Fibroblast of villous mesenchyme (primary cell): ENCODE measurements at regions not wholly inside any gene's neighbourhood (a gene's known extent, or its start where the extent isn't known, plus 50 kb on each side); places are given as distances from the start of the nearest gene placed in this dataset.

Experiments used
- DNase-seq: peaks from one replicate; pipeline ENCODE4 v3.0.0-alpha.2; 2010; ENCODE audit warnings: low read depth
- H3K4me3 ChIP-seq: 2 replicates; pipeline ENCODE4 v1.5.1; 2011; ENCODE audit warnings: low read depth, mild to moderate bottlenecking, low read length
- TF ChIP-seq, protein P1 (sequence below): IDR thresholded peaks from 2 replicates; pipeline ENCODE4 v1.5.1; 2012; ENCODE audit warnings: low read depth, mild to moderate bottlenecking, low read length; ENCODE audit not compliant: insufficient read depth

DNA sequence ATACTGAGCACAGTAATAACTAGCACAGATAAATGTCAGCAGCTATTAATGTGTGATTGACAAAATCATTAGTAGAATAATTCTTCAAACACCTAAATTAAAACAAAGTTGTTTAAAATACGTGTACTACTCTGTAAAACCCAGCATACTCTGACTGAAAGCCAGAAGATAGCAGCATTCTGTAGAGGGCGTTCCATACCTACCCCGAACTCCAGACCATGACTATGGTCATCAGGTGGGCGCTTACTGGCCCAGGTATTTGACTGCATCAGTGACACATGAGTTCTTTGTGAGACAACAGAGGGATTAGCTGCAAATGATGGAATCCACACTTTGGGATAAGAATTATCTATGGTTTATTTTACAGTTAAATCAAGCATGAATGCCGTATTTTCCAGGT, 139.7 kb upstream of the POGK start:
- no peak for DNase-seq
- TF ChIP-seq, protein P1, sequence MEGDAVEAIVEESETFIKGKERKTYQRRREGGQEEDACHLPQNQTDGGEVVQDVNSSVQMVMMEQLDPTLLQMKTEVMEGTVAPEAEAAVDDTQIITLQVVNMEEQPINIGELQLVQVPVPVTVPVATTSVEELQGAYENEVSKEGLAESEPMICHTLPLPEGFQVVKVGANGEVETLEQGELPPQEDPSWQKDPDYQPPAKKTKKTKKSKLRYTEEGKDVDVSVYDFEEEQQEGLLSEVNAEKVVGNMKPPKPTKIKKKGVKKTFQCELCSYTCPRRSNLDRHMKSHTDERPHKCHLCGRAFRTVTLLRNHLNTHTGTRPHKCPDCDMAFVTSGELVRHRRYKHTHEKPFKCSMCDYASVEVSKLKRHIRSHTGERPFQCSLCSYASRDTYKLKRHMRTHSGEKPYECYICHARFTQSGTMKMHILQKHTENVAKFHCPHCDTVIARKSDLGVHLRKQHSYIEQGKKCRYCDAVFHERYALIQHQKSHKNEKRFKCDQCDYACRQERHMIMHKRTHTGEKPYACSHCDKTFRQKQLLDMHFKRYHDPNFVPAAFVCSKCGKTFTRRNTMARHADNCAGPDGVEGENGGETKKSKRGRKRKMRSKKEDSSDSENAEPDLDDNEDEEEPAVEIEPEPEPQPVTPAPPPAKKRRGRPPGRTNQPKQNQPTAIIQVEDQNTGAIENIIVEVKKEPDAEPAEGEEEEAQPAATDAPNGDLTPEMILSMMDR, result no peak
- H3K4me3 ChIP-seq, result no peak overlapping the region

DNA sequence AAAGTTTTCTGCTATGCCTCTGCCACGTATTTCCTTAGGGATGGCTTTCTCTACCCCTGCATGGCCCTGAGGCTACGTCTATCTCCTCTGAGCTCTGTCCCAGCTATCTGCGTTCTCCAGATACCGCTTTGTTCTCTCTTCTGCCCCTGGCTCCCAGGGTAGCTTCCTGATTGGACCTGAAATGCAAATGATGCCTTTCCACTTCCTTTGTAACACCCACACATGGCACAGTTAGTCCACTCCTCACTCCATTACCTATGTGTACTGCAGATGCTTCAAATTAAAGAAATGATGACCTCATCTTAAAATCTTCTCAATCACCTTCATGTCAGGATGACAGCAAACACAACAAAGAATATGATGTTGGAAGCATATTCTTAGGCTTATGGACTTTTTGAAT, 138.6 kb upstream of the POGK start:
- H3K4me3 ChIP-seq, result no peak overlapping the region
- TF ChIP-seq, protein P1, result no peak
- DNase-seq, result no peak

DNA sequence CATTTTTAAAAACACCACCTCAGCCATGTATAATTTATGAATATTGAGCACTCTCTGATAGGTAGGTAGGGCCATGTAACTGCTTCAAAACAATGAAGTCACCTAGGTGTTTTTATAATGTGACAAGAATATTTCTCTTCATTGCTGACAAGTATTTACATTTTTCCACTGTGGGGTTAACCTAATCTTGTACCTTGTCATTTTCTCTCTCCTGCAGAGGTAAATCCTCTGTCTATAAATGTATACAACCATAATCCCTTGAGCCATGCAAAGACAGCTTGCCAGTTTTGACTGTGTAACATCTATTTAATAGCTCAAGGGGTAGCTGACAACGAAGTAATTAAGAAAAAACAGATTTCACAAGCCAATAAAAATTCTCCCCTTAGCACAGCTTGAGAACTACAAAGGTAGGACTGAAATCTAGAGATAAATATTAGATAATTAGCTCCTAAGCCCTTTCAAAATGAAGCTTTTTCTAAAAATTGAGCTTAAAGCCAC, 137.6 kb upstream of the POGK start:
- no peak for DNase-seq
- no peak overlapping the region for H3K4me3 ChIP-seq
- TF ChIP-seq, protein P1, result no peak

DNA sequence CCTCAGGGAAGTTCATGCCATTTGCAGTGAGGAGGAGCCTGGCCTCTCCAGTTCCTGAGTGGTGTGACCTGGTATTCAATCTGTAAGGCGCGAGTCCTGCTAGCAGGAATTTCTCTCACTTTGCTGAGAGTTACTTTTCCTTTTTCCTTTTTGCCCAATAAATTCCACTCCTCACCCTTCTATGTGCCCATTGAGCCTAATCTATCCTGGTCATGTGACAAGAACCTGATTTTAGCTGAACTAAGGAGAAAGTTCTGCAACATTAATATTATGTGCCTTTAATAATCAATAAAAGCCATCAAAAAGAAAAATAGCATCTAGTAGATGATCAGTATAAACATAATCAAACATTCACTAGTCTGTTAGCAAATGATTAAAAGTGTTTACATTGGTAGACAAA, 136.1 kb upstream of the POGK start:
- no peak overlapping the region for H3K4me3 ChIP-seq
- no peak for DNase-seq
- TF ChIP-seq, protein P1, result no peak

DNA sequence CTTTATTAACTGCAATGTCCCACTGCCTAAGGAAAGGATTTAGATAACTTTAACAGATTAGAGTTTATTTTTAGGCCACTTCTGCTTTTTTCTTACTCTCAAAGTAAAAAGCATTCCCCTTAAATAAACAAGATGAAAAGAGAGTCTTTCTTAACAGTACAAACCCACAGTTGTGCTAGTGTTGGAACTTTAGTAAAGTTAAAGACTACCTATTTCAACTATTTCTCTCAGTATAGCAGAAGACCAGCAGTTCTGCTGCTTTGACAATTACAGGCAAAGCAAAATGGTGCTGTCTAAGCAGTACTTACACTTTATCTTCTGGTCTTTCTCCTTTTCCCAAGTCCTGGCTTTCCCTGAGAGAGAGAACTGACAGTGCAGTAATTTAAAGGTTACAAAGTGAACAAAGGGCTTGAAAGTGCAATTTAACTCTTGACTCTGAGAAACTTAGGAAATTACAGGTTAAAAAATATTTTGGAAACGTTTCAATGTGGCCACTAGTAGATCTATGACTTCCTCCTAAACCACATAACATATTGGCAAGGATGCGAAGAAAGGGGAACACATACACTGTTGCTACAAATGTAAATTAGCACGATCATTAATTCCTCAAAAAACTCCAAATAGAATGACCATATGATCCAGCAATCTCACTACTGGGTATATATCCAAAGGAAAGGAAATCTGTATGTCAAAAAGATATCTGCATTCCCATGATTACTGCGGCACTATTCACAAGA, 135.4 kb upstream of the POGK start:
- TF ChIP-seq, protein P1, result no peak
- H3K4me3 ChIP-seq, result no peak overlapping the region
- no peak for DNase-seq

DNA sequence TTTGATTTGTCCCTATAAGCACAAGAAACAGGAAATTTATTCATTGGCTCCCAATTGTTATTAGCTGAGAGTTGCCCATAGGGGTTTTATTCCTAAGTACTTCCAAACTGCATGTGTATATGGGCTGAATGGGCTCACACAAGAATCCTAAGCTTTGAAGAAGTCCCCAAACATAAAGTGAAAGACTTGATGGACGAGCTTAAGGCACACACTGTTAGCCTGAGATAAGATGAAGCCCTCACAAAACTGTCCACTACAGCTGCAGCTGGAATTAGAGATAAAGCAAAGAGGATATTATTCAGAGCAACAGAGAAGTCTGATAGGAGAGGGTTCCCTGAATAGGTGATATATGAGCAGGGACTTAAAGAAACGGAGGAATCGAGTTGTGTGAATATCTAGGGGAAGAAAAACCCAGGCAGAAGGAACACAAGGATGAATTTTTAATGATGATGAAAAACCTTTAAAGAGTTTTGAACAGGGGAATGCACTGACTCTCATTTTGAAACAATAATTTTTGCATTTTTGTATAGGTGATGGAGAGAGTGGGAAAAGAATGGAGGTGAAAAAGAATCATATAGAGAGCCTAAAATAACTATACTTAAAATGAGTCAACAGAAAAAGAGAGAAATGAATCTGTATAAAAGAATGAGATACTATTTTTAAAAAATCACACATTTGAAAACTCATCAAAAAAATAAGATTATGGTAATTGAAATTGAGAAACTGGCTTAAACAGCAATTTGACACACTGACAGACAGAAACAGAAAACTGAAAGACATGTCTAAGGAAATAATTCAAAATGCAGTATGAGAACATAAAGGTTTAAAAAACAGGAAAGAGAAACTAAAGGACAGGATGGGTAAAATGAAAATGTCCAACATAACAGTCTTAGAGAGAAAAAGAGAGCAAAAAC, 133.6 kb upstream of the POGK start:
- TF ChIP-seq, protein P1, result no peak
- H3K4me3 ChIP-seq, result no peak overlapping the region
- no peak for DNase-seq
